Chondrocyte (in vitro differentiated cells): ENCODE measurements at regions not wholly inside any gene's neighbourhood (a gene's known extent, or its start where the extent isn't known, plus 50 kb on each side); places are given as distances from the start of the nearest gene placed in this dataset.

Experiments
- DNase-seq: peaks from one replicate; pipeline ENCODE4 v3.0.0; 2021; ENCODE audit warnings: mixed read lengths, low spot score
- H3K27ac Mint-ChIP-seq: one replicate; pipeline ENCODE4 v1.8.0; 2021; ENCODE audit warnings: mild to moderate bottlenecking, moderate library complexity, mixed read lengths; ENCODE audit not compliant: unreplicated experiment
- H3K27me3 Mint-ChIP-seq: 2 replicates; pipeline ENCODE4 v1.8.0; 2021; ENCODE audit warnings: low read depth, mixed read lengths
- H3K36me3 Mint-ChIP-seq: 2 replicates; pipeline ENCODE4 v1.8.0; 2021; ENCODE audit warnings: low read depth, mixed read lengths
- H3K4me1 Mint-ChIP-seq: 2 replicates; pipeline ENCODE4 v1.8.0; 2021; ENCODE audit warnings: low read depth, mild to moderate bottlenecking, mixed read lengths
- H3K4me3 Mint-ChIP-seq: one replicate; pipeline ENCODE4 v1.8.0; 2021; ENCODE audit warnings: mild to moderate bottlenecking, moderate library complexity, mixed read lengths; ENCODE audit not compliant: unreplicated experiment
- H3K9me3 Mint-ChIP-seq: 2 replicates; pipeline ENCODE4 v1.8.0; 2021; ENCODE audit warnings: low read depth, mixed read lengths
- CTCF ChIP-seq: fragments of 200-600 bp; sonication (generic); IDR thresholded peaks from 2 replicates; pipeline ENCODE4 v1.5.0; 2021; ENCODE audit warnings: antibody characterized with exemption, mild to moderate bottlenecking, moderate library complexity

GRCh38 chrX:87901060-87901459, 383.5 kb downstream of the KLHL4 start:
- Mint-ChIP-seq H3K4me3 (no peak overlapping the region), H3K27ac (no peak overlapping the region), H3K36me3 (no peaks in the 10 kb centered on the region), H3K27me3 (no peaks in the 10 kb centered on the region), H3K9me3 (peaks cover 8% of the 10 kb centered on the region), H3K4me1 (no peaks in the 10 kb centered on the region)
- DNase-seq, result no peak
- no peak for TF ChIP-seq CTCF

DNA sequence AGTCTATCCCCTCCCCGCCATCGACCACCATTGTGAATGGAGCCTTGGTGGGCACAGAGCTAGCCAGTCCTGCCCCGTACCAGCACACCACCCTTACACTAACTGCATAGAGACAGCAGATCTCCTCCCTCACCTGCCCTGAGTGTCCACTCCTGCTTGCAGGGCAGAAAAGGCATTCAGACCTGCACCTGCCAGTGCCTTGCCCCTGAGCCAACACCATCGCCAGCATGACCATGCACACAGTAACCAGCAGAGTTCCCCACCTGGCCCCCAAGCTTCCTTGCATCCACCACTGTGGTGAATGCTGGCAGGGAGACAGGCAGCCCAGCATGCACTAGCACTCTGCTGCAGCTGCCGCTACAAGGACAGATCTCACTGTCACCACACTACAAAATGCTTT, 397.1 kb downstream of the KLHL4 start:
- Mint-ChIP-seq H3K27ac (no peak overlapping the region), H3K4me3 (no peak overlapping the region), H3K27me3 (no peaks in the 10 kb centered on the region), H3K9me3 (peaks cover 24% of the 10 kb centered on the region), H3K4me1 (no peaks in the 10 kb centered on the region), H3K36me3 (no peaks in the 10 kb centered on the region)
- no peak for TF ChIP-seq CTCF
- no peak for DNase-seq

DNA sequence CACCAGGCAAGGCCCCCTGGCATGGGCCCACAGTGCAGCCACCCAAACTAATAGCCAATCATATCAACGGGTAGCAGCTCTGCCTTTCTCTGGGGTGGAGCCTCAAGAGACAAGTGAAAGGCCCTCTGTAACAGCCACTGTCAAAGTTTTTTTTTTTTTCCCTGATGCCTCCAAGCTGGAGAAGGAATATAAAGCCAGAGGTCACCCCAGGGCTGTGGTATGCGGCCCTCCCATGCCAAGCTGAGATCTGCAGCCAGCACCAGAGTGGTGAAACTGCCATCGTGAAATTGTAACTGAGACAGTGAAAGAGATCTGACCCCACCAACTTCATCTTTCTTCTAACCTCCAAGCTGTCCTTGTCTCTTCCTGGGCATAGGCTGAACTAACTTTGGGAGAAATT, 407.0 kb downstream of the KLHL4 start:
- H3K27me3 Mint-ChIP-seq, result no peaks in the 10 kb centered on the region
- no peak overlapping the region for H3K27ac Mint-ChIP-seq
- no peak overlapping the region for H3K4me3 Mint-ChIP-seq
- H3K9me3 Mint-ChIP-seq, result peaks cover 20% of the 10 kb centered on the region
- no peaks in the 10 kb centered on the region for H3K36me3 Mint-ChIP-seq
- no peak for DNase-seq
- no peaks in the 10 kb centered on the region for H3K4me1 Mint-ChIP-seq
- no peak for TF ChIP-seq CTCF

GRCh38 chrX:87941841-87942240, 424.2 kb downstream of the KLHL4 start:
- Mint-ChIP-seq H3K27me3 (no peaks in the 10 kb centered on the region), H3K9me3 (peaks cover 13% of the 10 kb centered on the region), H3K4me3 (no peak overlapping the region), H3K4me1 (no peaks in the 10 kb centered on the region), H3K36me3 (no peaks in the 10 kb centered on the region), H3K27ac (no peak overlapping the region)
- DNase-seq, result no peak
- TF ChIP-seq CTCF, result no peak

DNA sequence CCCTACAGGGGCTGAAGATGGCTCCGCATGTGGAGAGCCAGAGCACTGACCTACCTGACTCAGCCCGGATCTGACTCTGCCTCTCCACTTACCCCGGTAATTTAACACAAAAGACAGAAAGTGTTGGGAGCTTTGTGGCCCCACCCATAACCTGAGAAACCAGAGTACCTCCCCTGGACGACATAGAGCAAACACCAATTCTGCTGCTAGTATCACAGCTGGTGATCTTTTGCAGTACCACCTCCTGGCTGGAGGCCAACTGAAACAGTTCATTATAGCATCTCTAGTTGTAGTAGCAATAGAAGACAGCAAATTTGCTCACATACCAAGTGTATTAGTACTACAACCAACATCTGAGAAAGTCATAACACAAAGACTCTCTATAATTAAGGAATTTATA, 443.9 kb downstream of the KLHL4 start:
- no peak overlapping the region for H3K27ac Mint-ChIP-seq
- no peak overlapping the region for H3K4me3 Mint-ChIP-seq
- DNase-seq, result no peak
- no peaks in the 10 kb centered on the region for H3K27me3 Mint-ChIP-seq
- no peaks in the 10 kb centered on the region for H3K36me3 Mint-ChIP-seq
- TF ChIP-seq CTCF, result no peak
- H3K9me3 Mint-ChIP-seq, result no peaks in the 10 kb centered on the region
- H3K4me1 Mint-ChIP-seq, result no peaks in the 10 kb centered on the region
